Activated naive CD4-positive, alpha-beta T cell treated with Interleukin-2 at 50 U/mL for 16 hours (primary cell): ENCODE measurements at regions not wholly inside any gene's neighbourhood (a gene's known extent, or its start where the extent isn't known, plus 50 kb on each side); places are given as distances from the start of the nearest gene placed in this dataset.

ENCODE experiments used
- DNase-seq: peaks from one replicate; pipeline ENCODE4 v3.0.0-alpha.2; 2020

DNA sequence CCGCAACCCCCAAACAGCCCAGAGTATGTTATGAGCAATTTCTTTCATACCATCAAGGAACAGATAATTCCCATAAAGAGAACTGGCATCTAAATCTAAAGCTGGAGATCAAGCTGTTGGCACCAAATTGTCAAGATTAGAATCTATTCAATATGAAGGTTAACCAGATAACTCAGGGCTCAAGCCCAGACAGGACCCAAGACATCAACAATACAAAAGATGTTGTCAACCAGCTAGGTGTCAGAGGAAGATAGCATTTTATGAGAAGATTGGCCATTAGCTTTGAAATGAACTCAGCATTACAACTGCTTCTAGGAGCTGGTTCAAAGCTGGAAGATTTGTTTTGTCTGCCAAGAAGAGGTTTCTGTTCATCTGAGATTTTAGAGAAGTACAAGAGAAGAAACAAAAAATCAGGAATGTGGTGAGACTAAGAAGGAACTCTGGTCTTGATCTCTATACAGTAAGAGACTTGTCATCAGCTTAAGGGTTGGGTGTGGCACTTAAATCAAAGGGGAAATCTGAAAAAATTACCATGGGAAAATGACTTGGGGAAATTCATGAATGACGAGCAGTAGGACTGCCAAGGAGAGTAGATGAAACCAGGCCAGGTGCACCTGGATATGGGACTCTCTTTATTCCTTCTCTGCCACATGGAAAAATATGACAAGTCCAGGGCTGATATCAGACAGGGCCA lies 64.2 kb upstream of the COX10 start:
- DNase-seq = no peak

DNA sequence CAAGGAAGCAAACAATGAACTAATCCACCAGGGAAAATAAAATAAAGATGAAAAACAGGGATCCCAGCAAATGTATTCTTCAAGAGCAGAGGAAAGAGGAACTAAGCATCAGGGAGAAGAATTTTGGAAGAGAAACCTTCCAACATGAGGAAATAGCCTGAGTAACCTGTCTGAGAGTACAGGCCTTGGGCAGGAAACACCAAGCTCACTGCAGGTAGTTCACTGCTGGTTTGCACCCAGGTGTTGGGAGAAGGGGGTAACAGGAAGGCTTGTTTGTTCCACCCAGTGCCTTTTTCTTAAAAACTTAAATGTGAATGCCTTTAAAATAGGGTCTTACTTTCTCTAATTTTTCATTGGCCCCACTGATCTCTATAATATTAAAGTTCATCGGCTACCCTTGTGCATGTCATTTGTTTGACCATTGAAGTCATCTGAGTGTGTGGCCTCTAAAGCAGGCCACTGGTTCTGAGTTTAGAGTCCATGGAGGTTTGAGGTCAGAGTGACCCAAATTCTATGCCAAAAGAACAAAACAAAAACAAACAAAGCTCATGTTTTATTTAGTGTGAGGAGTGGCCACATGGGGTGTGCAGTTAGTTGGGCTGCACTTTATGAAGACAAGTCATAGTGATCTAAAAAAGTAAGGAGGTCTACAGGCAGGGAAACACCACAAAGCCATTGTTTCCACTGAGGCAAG lies 62.9 kb upstream of the COX10 start:
- no peak for DNase-seq

DNA sequence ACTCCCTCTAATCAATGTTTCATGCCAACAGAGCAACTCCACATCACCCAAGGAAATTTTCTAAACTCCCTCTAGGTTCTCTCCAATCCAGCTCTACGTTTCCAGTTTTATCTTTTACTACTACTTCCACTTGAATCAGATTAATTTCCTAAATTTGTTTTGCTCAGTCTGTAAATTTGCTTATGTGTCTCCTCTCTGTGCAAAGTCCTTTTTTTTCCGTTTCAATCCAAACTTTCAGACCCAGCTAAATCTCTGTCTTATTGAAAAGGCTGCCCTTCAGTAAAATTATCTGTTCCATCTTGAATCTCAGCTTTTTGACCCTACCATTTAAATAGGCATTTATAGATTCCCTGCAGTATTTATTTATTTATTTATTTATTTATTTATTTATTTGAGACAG lies 61.4 kb upstream of the COX10 start:
- DNase-seq = no peak

DNA sequence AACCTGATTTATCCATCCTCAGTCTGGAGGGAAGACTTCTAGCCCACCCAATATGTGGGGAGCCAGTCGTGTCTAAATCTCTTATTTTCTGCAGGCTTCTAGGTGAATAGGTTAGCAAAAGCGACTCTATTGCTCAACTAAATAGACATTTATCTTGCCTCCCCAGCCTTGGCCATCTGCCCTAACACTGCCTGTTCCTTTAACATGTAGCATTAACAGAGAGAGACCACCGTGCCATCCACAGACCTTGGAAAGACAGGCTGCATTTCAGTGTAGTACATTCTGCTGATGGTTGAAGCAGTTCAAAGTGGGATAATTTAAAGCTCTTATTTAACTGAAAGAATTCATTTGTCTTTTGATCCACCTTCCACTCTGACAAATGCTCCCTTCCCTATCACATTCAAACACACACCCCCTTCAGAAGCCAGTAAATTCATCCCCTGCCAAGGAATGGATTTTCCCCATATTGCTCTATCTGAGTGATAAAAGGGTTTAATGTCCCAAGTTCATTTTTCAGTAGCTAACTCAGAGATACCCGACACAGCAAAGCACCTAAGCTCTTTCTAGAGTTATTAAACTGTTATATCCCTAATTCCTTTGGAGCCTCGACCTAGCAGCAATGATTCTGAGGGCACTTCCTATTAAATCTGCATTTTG lies 58.1 kb upstream of the COX10 start:
- no peak for DNase-seq

DNA sequence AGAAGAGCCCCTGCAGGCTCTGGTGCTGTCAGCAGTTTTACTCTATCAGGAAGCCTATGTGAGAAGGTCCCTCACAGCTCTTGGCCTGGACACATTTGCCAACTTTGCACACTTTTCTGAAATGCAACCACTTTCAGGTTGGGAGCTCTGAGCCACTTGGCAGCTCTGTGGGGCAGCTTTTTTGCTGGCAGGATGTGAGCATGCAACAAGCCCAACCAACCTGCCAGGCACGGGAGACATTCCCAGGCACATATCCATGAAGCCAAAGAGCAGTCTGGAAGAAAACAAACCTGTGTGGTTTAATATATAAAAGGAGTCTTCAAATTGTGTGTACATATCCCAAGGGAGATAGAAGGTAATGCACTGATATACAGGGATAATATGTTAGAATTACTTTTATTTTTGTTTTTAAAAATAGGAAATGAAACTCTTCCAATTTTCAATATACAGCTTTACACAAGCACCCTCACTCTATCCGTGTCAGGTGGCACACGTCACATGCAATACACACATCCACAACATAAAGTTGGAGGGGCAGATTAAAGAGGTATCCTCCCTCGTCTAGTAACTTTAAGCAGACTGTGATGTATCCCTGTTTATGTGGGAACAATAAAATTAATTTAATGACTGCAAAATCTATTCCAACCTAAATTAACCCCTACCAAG lies 57.4 kb upstream of the COX10 start:
- DNase-seq = no peak

DNA sequence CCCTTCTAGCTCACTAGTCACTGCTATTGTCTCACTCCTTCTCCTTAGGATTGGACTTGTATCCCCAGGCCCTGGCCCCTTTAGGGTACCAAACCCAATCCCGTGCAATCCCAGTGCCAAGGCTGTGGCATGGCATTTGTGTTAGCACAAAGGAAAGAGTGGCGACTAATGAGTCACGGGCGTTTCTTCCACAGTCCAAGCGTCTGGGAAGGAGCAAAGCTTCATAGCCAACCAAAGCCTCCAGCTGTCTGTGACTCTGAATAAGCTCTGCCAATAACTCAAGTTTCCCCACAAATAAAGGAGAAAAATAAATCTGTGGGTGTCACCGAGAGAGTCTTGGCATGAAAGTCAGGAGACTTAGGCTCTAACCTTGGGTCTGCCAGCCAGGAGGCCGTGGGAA lies 54.6 kb upstream of the COX10 start:
- no peak for DNase-seq

DNA sequence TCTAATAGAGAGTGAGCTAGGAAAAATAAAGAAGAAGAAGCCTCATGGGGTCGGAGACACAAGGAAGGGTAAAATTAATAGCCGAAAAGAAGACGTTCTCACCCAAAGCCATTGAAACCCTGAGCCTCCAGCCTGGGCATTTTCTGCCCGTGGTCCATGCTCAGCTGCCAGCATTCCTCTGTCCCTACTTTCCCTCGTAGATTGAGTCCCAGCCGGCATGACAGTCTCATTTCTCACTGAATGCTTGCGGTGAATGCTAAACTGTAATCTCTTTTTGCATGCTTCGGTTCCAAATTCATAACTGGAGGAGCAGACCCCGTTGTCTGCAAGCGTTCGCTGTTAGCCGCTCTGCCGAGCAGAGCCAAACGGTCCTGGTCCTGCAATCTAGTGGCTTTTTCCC lies 54.0 kb upstream of the COX10 start:
- DNase-seq = no peak

DNA sequence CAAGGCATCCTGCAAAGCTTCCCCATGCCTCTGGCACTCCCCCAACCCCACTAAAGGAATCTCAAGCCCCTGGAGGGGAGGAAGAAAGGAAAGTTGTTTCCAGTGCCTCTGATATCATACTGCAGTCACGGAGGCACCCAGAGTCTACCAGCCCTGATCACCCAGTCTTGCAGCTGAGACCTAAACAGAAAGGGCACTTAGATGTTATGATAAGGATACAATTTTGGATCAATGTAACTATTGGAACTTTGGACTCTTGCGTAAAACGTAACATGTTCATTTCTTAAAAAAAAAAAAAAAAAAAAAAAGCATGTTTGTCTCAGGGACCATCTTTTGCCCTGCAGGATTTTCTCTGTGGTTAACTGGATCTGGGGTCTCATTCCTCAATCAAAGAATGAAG lies 52.4 kb upstream of the COX10 start:
- DNase-seq = no peak

DNA sequence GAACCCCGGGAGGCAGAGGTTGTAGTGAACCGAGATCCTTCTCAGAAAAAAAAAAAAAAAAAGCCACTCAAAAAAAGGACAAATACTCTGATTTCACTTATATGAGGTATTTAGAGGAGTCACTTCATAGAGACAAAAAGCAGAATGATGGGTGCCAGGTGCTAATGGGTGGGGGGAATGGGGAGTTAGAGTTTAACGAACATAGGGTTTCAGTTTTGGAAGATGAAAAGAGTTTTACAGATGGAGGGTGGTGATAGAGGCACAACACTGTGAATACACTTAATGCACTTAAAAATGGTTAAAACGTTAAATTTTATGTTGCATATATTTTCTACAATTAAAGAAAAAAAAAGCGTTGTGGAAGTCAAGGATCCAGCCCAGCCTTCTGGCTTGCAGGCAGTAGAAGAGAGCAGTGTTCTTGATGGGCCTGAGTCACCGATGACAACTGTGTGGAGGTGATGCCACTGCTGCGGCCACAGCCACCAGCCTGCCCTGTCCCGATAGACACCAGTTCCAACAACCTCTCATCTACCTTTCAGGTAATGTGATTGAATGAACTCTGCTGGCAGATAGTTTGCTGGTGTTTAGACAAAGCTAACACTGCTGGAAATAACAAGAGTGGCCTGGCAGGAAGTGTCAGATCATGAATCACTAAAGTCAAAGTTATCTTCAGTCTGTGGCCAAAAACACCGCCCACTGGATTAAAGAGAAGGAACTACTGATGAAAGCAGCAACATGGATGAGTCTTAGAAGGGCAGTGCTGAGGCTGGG lies 49.9 kb upstream of the COX10 start:
- DNase-seq = no peak
